H9 (cell line): ENCODE measurements at regions not wholly inside any gene's neighbourhood (a gene's known extent, or its start where the extent isn't known, plus 50 kb on each side); places are given as distances from the start of the nearest gene placed in this dataset.

Experiments used
- DNase-seq: peaks from one replicate; pipeline ENCODE4 v3.0.0-alpha.2; 2017
- H2AFZ ChIP-seq: one replicate; pipeline ENCODE4 v1.6.1; 2013; ENCODE audit warnings: mild to moderate bottlenecking, low read length, control low read depth, moderate library complexity
- H2AK5ac ChIP-seq: 2 replicates; pipeline ENCODE4 v1.6.1; 2013; ENCODE audit warnings: low read length, control low read depth, mixed read lengths; ENCODE audit not compliant: insufficient read length
- H2BK120ac ChIP-seq: one replicate; pipeline ENCODE4 v1.6.1; 2013; ENCODE audit warnings: low read depth, mild to moderate bottlenecking, low read length, control low read depth, inconsistent platforms; ENCODE audit not compliant: poor library complexity, severe bottlenecking
- H2BK12ac ChIP-seq: 2 replicates; pipeline ENCODE4 v1.6.1; 2013; ENCODE audit warnings: low read length, control low read depth, mixed read lengths, low read depth; ENCODE audit not compliant: insufficient read length
- H2BK15ac ChIP-seq: 2 replicates; pipeline ENCODE4 v1.6.1; 2013; ENCODE audit warnings: low read depth, low read length, control low read depth
- H2BK20ac ChIP-seq: one replicate; pipeline ENCODE4 v1.6.1; 2013; ENCODE audit warnings: low read depth, mild to moderate bottlenecking, low read length, control low read depth, inconsistent platforms; ENCODE audit not compliant: poor library complexity, severe bottlenecking
- H2BK5ac ChIP-seq: 2 replicates; pipeline ENCODE4 v1.6.1; 2013; ENCODE audit warnings: low read length, control low read depth, mixed read lengths; ENCODE audit not compliant: insufficient read length
- H3K14ac ChIP-seq: 2 replicates; pipeline ENCODE4 v1.6.1; 2013; ENCODE audit warnings: low read length, control low read depth; ENCODE audit not compliant: insufficient read depth
- H3K18ac ChIP-seq: 2 replicates; pipeline ENCODE4 v1.6.1; 2013; ENCODE audit warnings: low read depth, mild to moderate bottlenecking, mixed read lengths, low read length, control low read depth; ENCODE audit not compliant: insufficient read length
- H3K23ac ChIP-seq: 2 replicates; pipeline ENCODE4 v1.6.1; 2013; ENCODE audit warnings: low read length, control low read depth, mixed read lengths, low read depth; ENCODE audit not compliant: insufficient read length
- H3K23me2 ChIP-seq: 2 replicates; pipeline ENCODE4 v1.6.1; 2013; ENCODE audit warnings: low read depth, mild to moderate bottlenecking, mixed read lengths, low read length, control low read depth; ENCODE audit not compliant: insufficient read length, poor library complexity, severe bottlenecking
- H3K27ac ChIP-seq: 2 replicates; pipeline ENCODE4 v1.5.1; 2013; ENCODE audit warnings: low read length, control low read depth, mixed read lengths, low read depth; ENCODE audit not compliant: insufficient read length
- H3K27me3 ChIP-seq: 2 replicates; pipeline ENCODE4 v1.6.1; 2013; ENCODE audit warnings: low read length, control low read depth, inconsistent platforms; ENCODE audit not compliant: insufficient read depth
- H3K4ac ChIP-seq: 2 replicates; pipeline ENCODE4 v1.6.1; 2013; ENCODE audit warnings: low read depth, mild to moderate bottlenecking, control low read depth, inconsistent platforms, low read length, moderate library complexity
- H3K4me1 ChIP-seq: 2 replicates; pipeline ENCODE4 v1.6.1; 2013; ENCODE audit warnings: low read length, control low read depth, inconsistent platforms; ENCODE audit not compliant: insufficient read depth
- H3K4me2 ChIP-seq: 2 replicates; pipeline ENCODE4 v1.6.1; 2013; ENCODE audit warnings: low read length, control low read depth, mixed read lengths; ENCODE audit not compliant: insufficient read length, insufficient read depth
- H3K56ac ChIP-seq: 2 replicates; pipeline ENCODE4 v1.6.1; 2013; ENCODE audit warnings: low read depth, mild to moderate bottlenecking, mixed read lengths, low read length, control low read depth; ENCODE audit not compliant: insufficient read length
- H3K79me1 ChIP-seq: 2 replicates; pipeline ENCODE4 v1.6.1; 2013; ENCODE audit warnings: low read depth, mild to moderate bottlenecking, moderate library complexity, low read length, control low read depth, inconsistent platforms; ENCODE audit not compliant: insufficient read depth, poor library complexity, severe bottlenecking
- H3K79me2 ChIP-seq: 2 replicates; pipeline ENCODE4 v1.6.1; 2013; ENCODE audit warnings: low read length, control low read depth, inconsistent platforms; ENCODE audit not compliant: insufficient read depth
- H3K9ac ChIP-seq: 2 replicates; pipeline ENCODE4 v1.6.1; 2013; ENCODE audit warnings: low read length, control low read depth, mixed read lengths; ENCODE audit not compliant: insufficient read length; ENCODE audit errors: extremely low read depth
- H3K9me3 ChIP-seq: one replicate; pipeline ENCODE4 v1.6.1; 2013; ENCODE audit warnings: low read depth, low read length, inconsistent platforms; ENCODE audit not compliant: control insufficient read depth
- H3T11ph ChIP-seq: one replicate; pipeline ENCODE4 v1.6.1; 2013; ENCODE audit warnings: mild to moderate bottlenecking, low read length, control low read depth, inconsistent platforms
- H4K20me1 ChIP-seq: one replicate; pipeline ENCODE4 v1.6.1; 2013; ENCODE audit not compliant: control insufficient read depth, insufficient read length, insufficient read depth
- H4K5ac ChIP-seq: 2 replicates; pipeline ENCODE4 v1.6.1; 2013; ENCODE audit warnings: low read depth, mild to moderate bottlenecking, mixed read lengths, low read length, control low read depth; ENCODE audit not compliant: insufficient read length
- H4K8ac ChIP-seq: replicated peaks from 2 replicates; pipeline ENCODE4 v1.6.1; 2013; ENCODE audit warnings: low read length, control low read depth, mixed read lengths, low read depth; ENCODE audit not compliant: insufficient read length
- H4K91ac ChIP-seq: 2 replicates; pipeline ENCODE4 v1.6.1; 2013; ENCODE audit warnings: low read depth, mild to moderate bottlenecking, moderate library complexity, mixed read lengths, low read length, control low read depth; ENCODE audit not compliant: insufficient read length
- H3K27ac Mint-ChIP-seq, 3 experiments: 2 replicates in 2 of 3; 3 replicates in 1 of 3; pipeline ENCODE4 v1.8.0; 2020 to 2021; ENCODE audit warnings: mixed read lengths in 3 of 3, mild to moderate bottlenecking in 1 of 3, moderate library complexity in 1 of 3
- H3K27me3 Mint-ChIP-seq: 2 replicates; pipeline ENCODE4 v1.8.0; 2021; ENCODE audit warnings: low read depth, mild to moderate bottlenecking, moderate library complexity, mixed read lengths
- H3K36me3 Mint-ChIP-seq, 3 experiments: 2 replicates in 2 of 3; 3 replicates in 1 of 3; pipeline ENCODE4 v1.8.0; 2020 to 2021; ENCODE audit warnings: low read depth in 3 of 3, mixed read lengths in 3 of 3; ENCODE audit not compliant: insufficient read depth in 1 of 3
- H3K4me1 Mint-ChIP-seq, 2 experiments: 2 replicates each; pipeline ENCODE4 v1.8.0; 2020; ENCODE audit warnings: mixed read lengths in 2 of 2
- H3K4me3 Mint-ChIP-seq, 2 experiments: 2 replicates in 1 of 2; 3 replicates in 1 of 2; pipeline ENCODE4 v1.8.0; 2020 to 2021; ENCODE audit warnings: mild to moderate bottlenecking in 2 of 2, mixed read lengths in 2 of 2, moderate library complexity in 1 of 2
- H3K9me3 Mint-ChIP-seq, 2 experiments: 2 replicates in 1 of 2; 3 replicates in 1 of 2; pipeline ENCODE4 v1.8.0; 2020; ENCODE audit warnings: mild to moderate bottlenecking in 2 of 2, mixed read lengths in 2 of 2, moderate library complexity in 1 of 2
- WGBS: extraction: QIAGEN DNeasy Blood & Tissue Kit; methylation state at CpG from one replicate; pipeline ENCODE4 v1.1.7; 2013; ENCODE audit warnings: missing lambda C conversion rate, low lambda C conversion rate, mixed read lengths; ENCODE audit not compliant: insufficient read length; ENCODE audit errors: extremely low coverage; 5-methylcytosine and 5-hydroxymethylcytosine counted together
- TF ChIP-seq, protein P1 (sequence below): fragments of 200-600 bp; sonication (generic); conservative IDR thresholded peaks from 3 replicates; pipeline ENCODE4 v1.8.0; 2021; ENCODE audit warnings: antibody characterized with exemption, mild to moderate bottlenecking

- no peak overlapping the region for H2BK15ac ChIP-seq
- no peak overlapping the region for H3K23ac ChIP-seq
- no peaks in the 10 kb centered on the region for H4K20me1 ChIP-seq
- no peak overlapping the region for H2BK20ac ChIP-seq
- TF ChIP-seq, protein P1, sequence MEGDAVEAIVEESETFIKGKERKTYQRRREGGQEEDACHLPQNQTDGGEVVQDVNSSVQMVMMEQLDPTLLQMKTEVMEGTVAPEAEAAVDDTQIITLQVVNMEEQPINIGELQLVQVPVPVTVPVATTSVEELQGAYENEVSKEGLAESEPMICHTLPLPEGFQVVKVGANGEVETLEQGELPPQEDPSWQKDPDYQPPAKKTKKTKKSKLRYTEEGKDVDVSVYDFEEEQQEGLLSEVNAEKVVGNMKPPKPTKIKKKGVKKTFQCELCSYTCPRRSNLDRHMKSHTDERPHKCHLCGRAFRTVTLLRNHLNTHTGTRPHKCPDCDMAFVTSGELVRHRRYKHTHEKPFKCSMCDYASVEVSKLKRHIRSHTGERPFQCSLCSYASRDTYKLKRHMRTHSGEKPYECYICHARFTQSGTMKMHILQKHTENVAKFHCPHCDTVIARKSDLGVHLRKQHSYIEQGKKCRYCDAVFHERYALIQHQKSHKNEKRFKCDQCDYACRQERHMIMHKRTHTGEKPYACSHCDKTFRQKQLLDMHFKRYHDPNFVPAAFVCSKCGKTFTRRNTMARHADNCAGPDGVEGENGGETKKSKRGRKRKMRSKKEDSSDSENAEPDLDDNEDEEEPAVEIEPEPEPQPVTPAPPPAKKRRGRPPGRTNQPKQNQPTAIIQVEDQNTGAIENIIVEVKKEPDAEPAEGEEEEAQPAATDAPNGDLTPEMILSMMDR, result no peak
- Mint-ChIP-seq H3K36me3 (no peaks in the 10 kb centered on the region), H3K27ac (no peak overlapping the region), H3K27me3 (no peaks in the 10 kb centered on the region), H3K9me3 (no peaks in the 10 kb centered on the region), H3K4me3 (no peak overlapping the region), H3K4me1 (no peaks in the 10 kb centered on the region)
- H3K4ac ChIP-seq, result no peak overlapping the region
- WGBS, result no CpG with 5 or more reads among the region's 2 CpGs
- H3K23me2 ChIP-seq, result no peaks in the 10 kb centered on the region
- H2BK12ac ChIP-seq, result no peak overlapping the region
- no peak overlapping the region for H3K27ac ChIP-seq
- no peak overlapping the region for H4K91ac ChIP-seq
- H4K5ac ChIP-seq, result no peak overlapping the region
- H3K18ac ChIP-seq, result no peak overlapping the region
- H3K27me3 ChIP-seq, result no peaks in the 10 kb centered on the region
- no peak overlapping the region for H2AFZ ChIP-seq
- no peaks in the 10 kb centered on the region for H3K4me1 ChIP-seq
- no peak for DNase-seq
- no peak overlapping the region for H4K8ac ChIP-seq
- no peak overlapping the region for H3K56ac ChIP-seq
- no peak overlapping the region for H2BK120ac ChIP-seq
- no peak overlapping the region for H3K9ac ChIP-seq
- H2AK5ac ChIP-seq, result no peak overlapping the region
- H3K79me2 ChIP-seq, result no peaks in the 10 kb centered on the region
- H3K9me3 ChIP-seq, result no peaks in the 10 kb centered on the region
- no peaks in the 10 kb centered on the region for H3K79me1 ChIP-seq
- H2BK5ac ChIP-seq, result no peak overlapping the region
- no peak overlapping the region for H3K4me2 ChIP-seq
- H3T11ph ChIP-seq, result no peak overlapping the region
- no peak overlapping the region for H3K14ac ChIP-seq
These were observed 544.1 kb downstream of the EPHA5 start for GRCh38 chr4:65126200-65126599.
